Keratinocyte (primary cell): ENCODE measurements at regions not wholly inside any gene's neighbourhood (a gene's known extent, or its start where the extent isn't known, plus 50 kb on each side); places are given as distances from the start of the nearest gene placed in this dataset.

Experiments
- DNase-seq: peaks from one replicate; pipeline ENCODE4 v3.0.0-alpha.2; 2011; ENCODE audit warnings: low read depth, missing footprints, low spot score
- FAIRE-seq: peaks from 2 replicates; lab custom pipeline; 2011; peaks lifted over from hg19 to GRCh38; lab: Jason Lieb, UNC
- H2AFZ ChIP-seq: 2 replicates; pipeline ENCODE4 v1.6.0; 2012; ENCODE audit warnings: low read length, control low read depth, inconsistent platforms; ENCODE audit not compliant: control insufficient read depth
- H3K27ac ChIP-seq: 2 replicates; pipeline ENCODE4 v1.5.1; 2011; ENCODE audit warnings: low read length; ENCODE audit not compliant: control insufficient read depth, insufficient read depth
- H3K27me3 ChIP-seq: 3 replicates; pipeline ENCODE4 v1.6.0; 2011; ENCODE audit warnings: low read length; ENCODE audit not compliant: control insufficient read depth, insufficient read depth; ENCODE audit errors: extremely low read depth
- H3K36me3 ChIP-seq, 2 experiments: 2 replicates in 1 of 2; 3 replicates in 1 of 2; pipeline ENCODE4 v1.5.1; 2011; ENCODE audit warnings: low read length in 2 of 2, mild to moderate bottlenecking in 1 of 2; ENCODE audit not compliant: control insufficient read depth in 2 of 2, insufficient read depth in 2 of 2; ENCODE audit errors: extremely low read depth in 1 of 2
- H3K4me1 ChIP-seq: 3 replicates; pipeline ENCODE4 v1.5.1; 2011; ENCODE audit warnings: low read length; ENCODE audit not compliant: control insufficient read depth, insufficient read depth; ENCODE audit errors: extremely low read depth
- H3K4me2 ChIP-seq: 3 replicates; pipeline ENCODE4 v1.6.0; 2011; ENCODE audit warnings: low read depth, low read length; ENCODE audit not compliant: control insufficient read depth, insufficient read depth; ENCODE audit errors: extremely low read depth
- H3K4me3 ChIP-seq, 3 experiments: fragments of 200-600 bp in 1 of 3; sonication (generic) in 1 of 3; 2 replicates in 2 of 3; 3 replicates in 1 of 3; pipeline ENCODE4 v1.5.1; 2011 to 2016; ENCODE audit warnings: low read length in 3 of 3, mild to moderate bottlenecking in 3 of 3, control low read depth in 2 of 3, inconsistent platforms in 1 of 3, low read depth in 1 of 3, mixed read lengths in 1 of 3, mixed run types in 1 of 3, moderate library complexity in 1 of 3; ENCODE audit not compliant: control insufficient read depth in 2 of 3, insufficient read depth in 2 of 3; ENCODE audit errors: extremely low read depth in 1 of 3
- H3K79me2 ChIP-seq: 2 replicates; pipeline ENCODE4 v1.6.0; 2012; ENCODE audit warnings: low read length; ENCODE audit not compliant: control insufficient read depth, insufficient read depth
- H3K9ac ChIP-seq: 3 replicates; pipeline ENCODE4 v1.6.0; 2011; ENCODE audit warnings: low read length; ENCODE audit not compliant: control insufficient read depth, insufficient read depth; ENCODE audit errors: extremely low read depth
- H3K9me1 ChIP-seq: 3 replicates; pipeline ENCODE4 v1.6.0; 2011; ENCODE audit warnings: low read length; ENCODE audit not compliant: control insufficient read depth, insufficient read depth; ENCODE audit errors: extremely low read depth
- H3K9me3 ChIP-seq: 2 replicates; pipeline ENCODE4 v1.5.1; 2012; ENCODE audit warnings: low read depth, low read length; ENCODE audit not compliant: control insufficient read depth
- H4K20me1 ChIP-seq: 3 replicates; pipeline ENCODE4 v1.6.0; 2011; ENCODE audit warnings: low read length; ENCODE audit not compliant: control insufficient read depth, insufficient read depth; ENCODE audit errors: extremely low read depth
- CTCF ChIP-seq, 3 experiments: IDR thresholded peaks in 1 of 3; conservative IDR thresholded peaks in 1 of 3; optimal IDR thresholded peaks in 1 of 3; 2 replicates in 2 of 3; 3 replicates in 1 of 3; pipeline versions ENCODE3 to v1.5.1; 2011; ENCODE audit warnings: low read length in 3 of 3, mild to moderate bottlenecking in 3 of 3, moderate library complexity in 2 of 3, control low read depth in 1 of 3, inconsistent platforms in 1 of 3; ENCODE audit not compliant: insufficient read depth in 2 of 3; ENCODE audit errors: extremely low read depth in 1 of 3
- EZH2 ChIP-seq: IDR thresholded peaks from one replicate; pipeline ENCODE4 v1.6.1; 2012; ENCODE audit warnings: inconsistent platforms, mild to moderate bottlenecking, low read length, moderate library complexity
- dilution Hi-C: fragments of 300-500 bp; cut with MboI; formaldehyde crosslinking; loops from one replicate; pipeline ENCODE4 v1.7.0; 2020; ENCODE audit warnings: low sequenced_read_pairs; ENCODE audit not compliant: extremely low pct_ligation_motif_present

- Histone ChIP-seq H3K27me3 (no peaks in the 10 kb centered on the region), H2AFZ (no peak overlapping the region), H3K4me2 (no peak overlapping the region), H3K27ac (no peak overlapping the region), H3K9me1 (no peaks in the 10 kb centered on the region), H3K4me1 (peaks cover 24% of the 10 kb centered on the region), H3K9me3 (no peaks in the 10 kb centered on the region), H3K36me3 (no peaks in the 10 kb centered on the region), H3K9ac (no peak overlapping the region), H3K4me3 (no peak overlapping the region), H4K20me1 (no peaks in the 10 kb centered on the region), H3K79me2 (no peaks in the 10 kb centered on the region)
- DNase-seq, result no peak
- dilution Hi-C loops, result no loop called here
- FAIRE-seq, result no peak
- TF ChIP-seq EZH2 (no peak), CTCF (optimal IDR thresholded peaks at IDR 0.05 in 1 of 3, IDR thresholded peaks at IDR 0.05 in 1 of 3, conservative IDR thresholded peaks at IDR 0.05 in 1 of 3; ENCODE audit: extremely low read depth in 1 of 3, insufficient read depth in 2 of 3, low read length in 3 of 3) (no peak)
These were observed 123.3 kb upstream of the BTG1 start for GRCh38 chr12:92268946-92269345.

- Histone ChIP-seq H3K4me1 (no peaks in the 10 kb centered on the region), H2AFZ (no peak overlapping the region), H3K27me3 (no peaks in the 10 kb centered on the region), H3K79me2 (no peaks in the 10 kb centered on the region), H3K27ac (no peak overlapping the region), H3K9me3 (no peaks in the 10 kb centered on the region), H3K9me1 (no peaks in the 10 kb centered on the region), H3K9ac (no peak overlapping the region), H3K36me3 (no peaks in the 10 kb centered on the region), H4K20me1 (no peaks in the 10 kb centered on the region), H3K4me3 (no peak overlapping the region), H3K4me2 (no peak overlapping the region)
- no peak for DNase-seq
- FAIRE-seq, result no peak
- dilution Hi-C loops, result no loop called here
- no peak for TF ChIP-seq CTCF (optimal IDR thresholded peaks at IDR 0.05 in 1 of 3, IDR thresholded peaks at IDR 0.05 in 1 of 3, conservative IDR thresholded peaks at IDR 0.05 in 1 of 3; ENCODE audit: extremely low read depth in 1 of 3, insufficient read depth in 2 of 3, low read length in 3 of 3)
- TF ChIP-seq EZH2, result no peak
These were observed 116.0 kb upstream of the BTG1 start for GRCh38 chr12:92261692-92262091.
